Naive B cell (primary cell): ENCODE measurements at regions not wholly inside any gene's neighbourhood (a gene's known extent, or its start where the extent isn't known, plus 50 kb on each side); places are given as distances from the start of the nearest gene placed in this dataset.
"Not testable (repeated sequence)": the region's sequence is repeated elsewhere in the genome, so short reads cannot be mapped to it uniquely, and the experiment has no call there.

ENCODE experiments used
- ATAC-seq, 2 donors: fragments of 150-1000 bp; cut with Tn5 transposase; 2 replicates each; pipeline ENCODE4 v1.10.0; 2021; ENCODE audit warnings: low read depth in 2 of 2, mild to moderate bottlenecking in 2 of 2, moderate library complexity in 2 of 2
- DNase-seq: peaks from one replicate; pipeline ENCODE4 v3.0.0; 2022
- H3K27ac Mint-ChIP-seq, 6 donors: one replicate each; pipeline ENCODE4 v1.8.0; 2020 to 2022; ENCODE audit warnings: mild to moderate bottlenecking in 6 of 6, mixed read lengths in 6 of 6, moderate library complexity in 5 of 6, inconsistent platforms in 2 of 6
- H3K27me3 Mint-ChIP-seq, 3 donors: one replicate each; pipeline ENCODE4 v1.8.0; 2021 to 2022; ENCODE audit warnings: mixed read lengths in 3 of 3, mild to moderate bottlenecking in 1 of 3
- H3K36me3 Mint-ChIP-seq, 2 donors: one replicate each; pipeline ENCODE4 v1.8.0; 2020 to 2022; ENCODE audit warnings: mixed read lengths in 2 of 2, inconsistent platforms in 1 of 2, mild to moderate bottlenecking in 1 of 2
- H3K4me1 Mint-ChIP-seq, 3 donors: one replicate each; pipeline ENCODE4 v1.8.0; 2020 to 2022; ENCODE audit warnings: mixed read lengths in 3 of 3, inconsistent platforms in 1 of 3, mild to moderate bottlenecking in 1 of 3, moderate library complexity in 1 of 3
- H3K4me3 Mint-ChIP-seq, 8 donors: one replicate each; pipeline ENCODE4 v1.8.0; 2020 to 2022; ENCODE audit warnings: mild to moderate bottlenecking in 8 of 8, mixed read lengths in 8 of 8, moderate library complexity in 8 of 8, inconsistent platforms in 2 of 8
- H3K9me3 Mint-ChIP-seq, 7 donors: one replicate each; pipeline ENCODE4 v1.8.0; 2020 to 2022; ENCODE audit warnings: mixed read lengths in 7 of 7, mild to moderate bottlenecking in 5 of 7, inconsistent platforms in 2 of 7, moderate library complexity in 1 of 7

- Mint-ChIP-seq H3K27ac (no peak overlapping the region), H3K4me3 (no peak overlapping the region), H3K4me1 (no peaks in the 10 kb centered on the region), H3K27me3 (peaks cover 0 to 16% (median 8%) of the 10 kb centered on the region in 3 donors), H3K36me3 (no peaks in the 10 kb centered on the region), H3K9me3 (no peaks in the 10 kb centered on the region)
- DNase-seq = no peak
- no peak for ATAC-seq
Measured at GRCh38 chr22:44650806-44651205, 51.2 kb upstream of the PRR5 start.

- H3K4me3 Mint-ChIP-seq = peak overlapping the region in 1 of 8 donors; percentile 29
- no peaks in the 10 kb centered on the region for H3K4me1 Mint-ChIP-seq
- no peak overlapping the region for H3K27ac Mint-ChIP-seq
- no peak for DNase-seq
- H3K36me3 Mint-ChIP-seq = no peaks in the 10 kb centered on the region
- peaks cover 4 to 17% (median 16%) of the 10 kb centered on the region in 3 donors for H3K27me3 Mint-ChIP-seq
- no peaks in the 10 kb centered on the region for H3K9me3 Mint-ChIP-seq
- no peak for ATAC-seq
Measured at GRCh38 chr22:44648821-44649565, 53.0 kb upstream of the PRR5 start.

- Mint-ChIP-seq H3K27ac (no peak overlapping the region), H3K27me3 (peaks cover 4 to 17% (median 16%) of the 10 kb centered on the region in 3 donors), H3K36me3 (no peaks in the 10 kb centered on the region), H3K4me3 (no peak overlapping the region), H3K9me3 (no peaks in the 10 kb centered on the region), H3K4me1 (no peaks in the 10 kb centered on the region)
- no peak for DNase-seq
- no peak for ATAC-seq
Measured at GRCh38 chr22:44648085-44648820, 53.8 kb upstream of the PRR5 start.

DNA sequence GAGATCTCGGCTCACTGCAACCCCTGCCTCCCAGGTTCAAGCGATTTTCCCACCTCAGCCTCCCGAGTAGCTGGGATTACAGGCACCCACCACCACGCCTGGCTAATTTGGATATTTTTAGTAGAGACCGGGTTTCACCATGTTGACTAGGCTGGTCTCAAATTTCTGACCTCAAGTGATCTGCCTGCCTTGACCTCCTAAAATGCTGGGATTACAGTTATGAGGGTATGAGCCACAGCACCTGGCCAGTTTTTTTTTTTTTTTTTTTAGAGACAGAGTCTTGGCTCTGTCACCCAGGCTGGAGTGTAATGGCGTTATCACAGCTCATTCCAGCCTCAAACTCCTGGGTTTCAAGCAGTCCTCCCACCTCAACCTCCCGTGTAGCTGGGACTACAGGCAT is 54.9 kb upstream of the PRR5 start:
- DNase-seq = no peak
- Mint-ChIP-seq H3K27ac (no peak overlapping the region), H3K36me3 (no peaks in the 10 kb centered on the region), H3K4me1 (no peaks in the 10 kb centered on the region), H3K4me3 (no peak overlapping the region), H3K27me3 (peaks cover 4 to 17% (median 16%) of the 10 kb centered on the region in 3 donors), H3K9me3 (no peaks in the 10 kb centered on the region)
- no peak for ATAC-seq

DNA sequence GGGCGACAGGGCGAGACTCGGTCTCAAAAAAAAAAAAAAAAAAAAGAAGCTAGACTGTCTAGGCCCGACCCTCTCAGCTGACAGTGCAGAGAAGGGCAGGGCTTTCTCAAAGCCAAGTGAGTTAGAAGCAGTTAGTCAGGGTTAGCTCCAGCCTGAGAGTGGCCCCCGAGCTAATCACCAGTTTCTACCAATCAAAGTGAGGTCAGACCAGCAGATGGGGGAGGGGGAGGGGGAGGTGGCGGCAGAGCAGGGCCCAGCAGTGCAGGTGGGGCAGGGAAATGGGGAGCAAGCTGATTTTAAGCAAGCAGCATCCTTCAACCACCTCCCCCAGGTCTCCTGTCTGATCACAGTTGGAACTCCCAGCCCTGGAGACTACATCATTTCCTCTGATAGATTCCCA is 55.3 kb upstream of the PRR5 start:
- Mint-ChIP-seq H3K4me1 (no peaks in the 10 kb centered on the region), H3K4me3 (no peak overlapping the region), H3K27ac (no peak overlapping the region), H3K36me3 (no peaks in the 10 kb centered on the region), H3K27me3 (peaks cover 4 to 17% (median 16%) of the 10 kb centered on the region in 3 donors), H3K9me3 (no peaks in the 10 kb centered on the region)
- DNase-seq (no peak), ATAC-seq (no peak)

DNA sequence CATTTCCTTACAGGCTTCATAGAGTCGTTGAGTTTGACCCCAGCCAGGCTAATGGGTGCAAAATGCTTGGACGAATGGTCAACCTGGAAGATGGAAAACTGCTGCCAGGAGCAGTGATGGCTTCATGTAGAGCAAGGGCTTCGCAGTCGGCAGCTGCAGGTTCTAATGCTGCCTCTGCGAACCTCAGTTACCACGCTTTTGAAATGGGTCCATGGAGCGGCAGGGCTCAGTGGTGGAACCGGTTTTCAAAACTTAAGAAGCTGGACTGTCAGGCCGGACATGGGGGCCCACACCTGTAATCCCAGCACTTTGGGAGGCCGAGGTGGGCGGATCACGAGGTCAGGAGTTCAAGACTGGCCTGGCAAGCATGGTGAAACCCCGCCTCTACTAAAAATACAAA is 55.9 kb upstream of the PRR5 start:
- ATAC-seq (no peak), DNase-seq (no peak)
- Mint-ChIP-seq H3K4me3 (no peak overlapping the region), H3K27me3 (peaks cover 4 to 17% (median 16%) of the 10 kb centered on the region in 3 donors), H3K36me3 (no peaks in the 10 kb centered on the region), H3K4me1 (no peaks in the 10 kb centered on the region), H3K27ac (no peak overlapping the region), H3K9me3 (no peaks in the 10 kb centered on the region)

GRCh38 chr22:44645531-44645930 is 56.5 kb upstream of the PRR5 start:
- no peak for ATAC-seq
- H3K27me3 Mint-ChIP-seq = peaks cover 4 to 21% (median 17%) of the 10 kb centered on the region in 3 donors
- H3K27ac Mint-ChIP-seq = no peak overlapping the region
- no peaks in the 10 kb centered on the region for H3K4me1 Mint-ChIP-seq
- H3K36me3 Mint-ChIP-seq = no peaks in the 10 kb centered on the region
- H3K9me3 Mint-ChIP-seq = no peaks in the 10 kb centered on the region
- H3K4me3 Mint-ChIP-seq = no peak overlapping the region
- no peak for DNase-seq

DNA sequence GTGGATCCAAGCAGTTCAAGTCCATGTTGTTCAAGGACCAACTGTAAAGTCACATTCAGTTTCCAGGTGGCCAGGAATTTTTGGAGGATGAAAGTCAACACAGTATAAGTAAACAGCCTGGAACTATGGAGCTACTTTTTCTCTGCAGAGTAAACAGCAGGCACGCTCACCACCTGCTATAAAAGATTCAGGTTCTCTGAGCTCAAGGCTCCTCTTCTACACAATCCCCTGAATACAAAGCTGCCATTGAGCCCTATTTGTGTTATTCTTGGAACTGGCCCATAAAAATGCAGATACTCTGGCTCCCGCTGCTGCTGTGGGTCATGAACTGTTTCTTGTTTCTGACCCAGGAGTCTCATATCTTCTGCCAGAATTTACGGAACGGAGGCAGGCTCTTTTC is 56.9 kb upstream of the PRR5 start:
- no peak overlapping the region for H3K27ac Mint-ChIP-seq
- no peaks in the 10 kb centered on the region for H3K4me1 Mint-ChIP-seq
- ATAC-seq = no peak
- peaks cover 4 to 22% (median 17%) of the 10 kb centered on the region in 3 donors for H3K27me3 Mint-ChIP-seq
- no peak for DNase-seq
- H3K9me3 Mint-ChIP-seq = no peaks in the 10 kb centered on the region
- no peaks in the 10 kb centered on the region for H3K36me3 Mint-ChIP-seq
- no peak overlapping the region for H3K4me3 Mint-ChIP-seq

DNA sequence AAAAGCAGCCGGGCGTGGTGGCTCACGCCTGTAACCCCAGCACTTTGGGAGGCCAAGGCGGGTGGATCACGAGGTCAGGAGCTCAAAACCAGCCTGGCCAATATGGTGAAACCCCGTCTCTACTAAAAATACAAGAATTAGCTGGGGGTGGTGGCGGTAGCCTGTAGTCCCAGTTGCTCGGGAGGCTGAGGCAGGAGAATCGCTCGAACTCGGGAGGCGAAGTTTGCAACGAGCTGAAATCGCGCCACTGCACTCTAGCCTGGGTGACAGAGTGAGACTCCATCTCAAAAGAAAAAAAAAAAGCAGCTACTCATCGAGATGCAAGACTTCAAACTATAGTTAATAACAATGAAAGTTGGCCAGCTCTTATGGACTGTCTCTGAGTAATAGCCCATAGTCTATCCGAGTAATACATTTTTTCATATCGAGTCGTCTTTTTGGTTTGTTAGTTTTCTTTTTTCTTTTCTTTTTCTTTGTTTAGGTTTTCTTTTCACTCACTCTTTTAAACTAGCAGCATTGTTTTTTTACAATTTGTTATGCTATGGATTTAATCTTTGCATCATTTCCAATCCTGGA is 58.4 kb upstream of the PRR5 start:
- not testable (repeated sequence) for H3K4me3 Mint-ChIP-seq, DNase-seq, ATAC-seq, H3K4me1 Mint-ChIP-seq, H3K36me3 Mint-ChIP-seq, H3K9me3 Mint-ChIP-seq, H3K27ac Mint-ChIP-seq
- H3K27me3 Mint-ChIP-seq = peaks cover 7 to 17% (median 14%) of the 10 kb centered on the region in 3 donors

DNA sequence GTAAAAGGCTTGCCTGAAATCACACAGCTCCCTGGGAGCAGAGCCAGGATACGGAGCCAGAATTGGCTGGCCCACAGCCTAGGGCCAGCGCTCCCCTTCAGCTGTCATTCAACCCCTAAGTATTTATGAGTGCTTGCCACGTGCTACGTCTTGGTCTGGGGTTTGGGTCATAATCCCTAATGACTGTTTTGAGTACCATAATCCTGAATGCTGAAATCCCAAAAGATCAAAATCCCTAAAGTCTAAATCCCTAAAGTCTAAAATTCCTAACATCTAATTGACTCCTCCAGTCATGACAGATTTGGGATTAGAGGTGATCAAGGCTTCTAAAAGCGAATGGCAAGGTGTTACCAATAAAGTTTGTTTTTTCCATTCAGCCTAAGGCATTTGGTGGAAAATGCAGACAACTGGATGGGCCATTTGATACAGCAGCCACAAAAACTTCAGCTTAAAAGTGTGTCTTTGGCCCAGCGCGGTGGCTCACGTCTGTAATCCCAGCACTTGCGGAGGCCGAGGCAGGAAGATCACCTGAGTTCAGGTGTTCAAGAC is 59.8 kb upstream of the PRR5 start:
- H3K36me3 Mint-ChIP-seq = no peaks in the 10 kb centered on the region
- H3K4me1 Mint-ChIP-seq = no peaks in the 10 kb centered on the region
- no peak overlapping the region for H3K27ac Mint-ChIP-seq

GRCh38 chr22:44640618-44641155 is 61.3 kb upstream of the PRR5 start:
- ATAC-seq (no peak), DNase-seq (no peak)
- H3K36me3 Mint-ChIP-seq = no peaks in the 10 kb centered on the region
- H3K27me3 Mint-ChIP-seq = peaks cover 6 to 8% (median 7%) of the 10 kb centered on the region in 3 donors
- H3K4me1 Mint-ChIP-seq = no peaks in the 10 kb centered on the region
- H3K9me3 Mint-ChIP-seq = peaks cover 0 to 5% (median 0%) of the 10 kb centered on the region in 7 donors
- H3K4me3 Mint-ChIP-seq = no peak overlapping the region
- no peak overlapping the region for H3K27ac Mint-ChIP-seq

More for the DNA sequence above, 59.8 kb upstream of the PRR5 start:
- Mint-ChIP-seq H3K9me3 (no peaks in the 10 kb centered on the region), H3K4me3 (no peak overlapping the region), H3K27me3 (peaks cover 6 to 9% (median 7%) of the 10 kb centered on the region in 3 donors)
- DNase-seq (no peak), ATAC-seq (no peak)

- Mint-ChIP-seq H3K9me3 (peaks cover 0 to 5% (median 0%) of the 10 kb centered on the region in 7 donors), H3K4me3 (no peak overlapping the region)
- ATAC-seq = no peak
Measured at GRCh38 chr22:44639891-44640617, 62.0 kb upstream of the PRR5 start.

More at GRCh38 chr22:44639891-44640617, 62.0 kb upstream of the PRR5 start:
- no peak for DNase-seq
- Mint-ChIP-seq H3K27ac (no peak overlapping the region), H3K27me3 (peaks cover 1 to 6% (median 3%) of the 10 kb centered on the region in 3 donors), H3K4me1 (no peaks in the 10 kb centered on the region), H3K36me3 (no peaks in the 10 kb centered on the region)
